WERI-Rb-1 (cell line): ENCODE measurements at regions not wholly inside any gene's neighbourhood (a gene's known extent, or its start where the extent isn't known, plus 50 kb on each side); places are given as distances from the start of the nearest gene placed in this dataset.

ENCODE experiments used
- DNase-seq: peaks from one replicate; pipeline ENCODE4 v3.0.0-alpha.2; 2020
- H3K27ac ChIP-seq: fragments of 250-450 bp; sonication (Bioruptor Pico); 2 replicates; pipeline ENCODE4 v1.5.1; 2020; ENCODE audit warnings: mild to moderate bottlenecking, moderate library complexity
- H3K27me3 ChIP-seq: fragments of 250-450 bp; sonication (Bioruptor Pico); 2 replicates; pipeline ENCODE4 v1.5.1; 2021; ENCODE audit warnings: mild to moderate bottlenecking, low read depth, moderate library complexity; ENCODE audit not compliant: insufficient read depth, severe bottlenecking
- H3K36me3 ChIP-seq: fragments of 250-450 bp; sonication (Bioruptor Pico); 2 replicates; pipeline ENCODE4 v1.5.1; 2020; ENCODE audit warnings: mild to moderate bottlenecking, moderate library complexity
- H3K4me3 ChIP-seq: 2 replicates; pipeline ENCODE4 v1.5.1; 2011; ENCODE audit warnings: low read depth, mild to moderate bottlenecking, control low read depth, low read length
- H3K9me3 ChIP-seq: fragments of 250-450 bp; sonication (Bioruptor Pico); 2 replicates; pipeline ENCODE4 v1.5.1; 2021; ENCODE audit warnings: mild to moderate bottlenecking, moderate library complexity; ENCODE audit not compliant: severe bottlenecking
- TF ChIP-seq, protein P1 (sequence below): IDR thresholded peaks from 2 replicates; pipeline ENCODE4 v1.5.1; 2011; ENCODE audit warnings: low read depth, mild to moderate bottlenecking, control low read depth, inconsistent platforms, low read length

- no peak for DNase-seq
- TF ChIP-seq, protein P1, sequence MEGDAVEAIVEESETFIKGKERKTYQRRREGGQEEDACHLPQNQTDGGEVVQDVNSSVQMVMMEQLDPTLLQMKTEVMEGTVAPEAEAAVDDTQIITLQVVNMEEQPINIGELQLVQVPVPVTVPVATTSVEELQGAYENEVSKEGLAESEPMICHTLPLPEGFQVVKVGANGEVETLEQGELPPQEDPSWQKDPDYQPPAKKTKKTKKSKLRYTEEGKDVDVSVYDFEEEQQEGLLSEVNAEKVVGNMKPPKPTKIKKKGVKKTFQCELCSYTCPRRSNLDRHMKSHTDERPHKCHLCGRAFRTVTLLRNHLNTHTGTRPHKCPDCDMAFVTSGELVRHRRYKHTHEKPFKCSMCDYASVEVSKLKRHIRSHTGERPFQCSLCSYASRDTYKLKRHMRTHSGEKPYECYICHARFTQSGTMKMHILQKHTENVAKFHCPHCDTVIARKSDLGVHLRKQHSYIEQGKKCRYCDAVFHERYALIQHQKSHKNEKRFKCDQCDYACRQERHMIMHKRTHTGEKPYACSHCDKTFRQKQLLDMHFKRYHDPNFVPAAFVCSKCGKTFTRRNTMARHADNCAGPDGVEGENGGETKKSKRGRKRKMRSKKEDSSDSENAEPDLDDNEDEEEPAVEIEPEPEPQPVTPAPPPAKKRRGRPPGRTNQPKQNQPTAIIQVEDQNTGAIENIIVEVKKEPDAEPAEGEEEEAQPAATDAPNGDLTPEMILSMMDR: no peak
Observed at GRCh38 chr18:30828700-30829099, 213.8 kb downstream of the DSC3 start.

GRCh38 chr18:30819619-30820018, 222.9 kb downstream of the DSC3 start:
- Histone ChIP-seq H3K36me3 (no peaks in the 10 kb centered on the region), H3K27ac (no peak overlapping the region), H3K27me3 (no peaks in the 10 kb centered on the region), H3K9me3 (no peaks in the 10 kb centered on the region), H3K4me3 (no peak overlapping the region)
- TF ChIP-seq, protein P1: no peak
- no peak for DNase-seq

More at GRCh38 chr18:30828700-30829099, 213.8 kb downstream of the DSC3 start:
- Histone ChIP-seq H3K4me3 (no peak overlapping the region), H3K36me3 (no peaks in the 10 kb centered on the region), H3K9me3 (no peaks in the 10 kb centered on the region), H3K27ac (no peak overlapping the region), H3K27me3 (no peaks in the 10 kb centered on the region)

- no peak overlapping the region for H3K27ac ChIP-seq
- no peak for DNase-seq
- no peaks in the 10 kb centered on the region for H3K9me3 ChIP-seq
- H3K36me3 ChIP-seq: no peaks in the 10 kb centered on the region
- no peaks in the 10 kb centered on the region for H3K27me3 ChIP-seq
- H3K4me3 ChIP-seq: no peak overlapping the region
- TF ChIP-seq, protein P1: no peak
Observed at GRCh38 chr18:30814446-30814845, 228.1 kb downstream of the DSC3 start.

- H3K4me3 ChIP-seq: no peak overlapping the region
- H3K36me3 ChIP-seq: no peaks in the 10 kb centered on the region
- H3K27ac ChIP-seq: no peak overlapping the region
- DNase-seq: no peak
- no peaks in the 10 kb centered on the region for H3K9me3 ChIP-seq
- no peaks in the 10 kb centered on the region for H3K27me3 ChIP-seq
- TF ChIP-seq, protein P1: no peak
Observed at GRCh38 chr18:30811580-30811979, 231.0 kb downstream of the DSC3 start.

GRCh38 chr18:30810580-30810979, 232.0 kb downstream of the DSC3 start:
- DNase-seq: no peak
- Histone ChIP-seq H3K27ac (no peak overlapping the region), H3K27me3 (no peaks in the 10 kb centered on the region), H3K9me3 (no peaks in the 10 kb centered on the region), H3K4me3 (no peak overlapping the region), H3K36me3 (no peaks in the 10 kb centered on the region)
- TF ChIP-seq, protein P1: no peak

GRCh38 chr18:30806823-30807222, 235.7 kb downstream of the DSC3 start:
- no peaks in the 10 kb centered on the region for H3K9me3 ChIP-seq
- no peaks in the 10 kb centered on the region for H3K36me3 ChIP-seq
- TF ChIP-seq, protein P1: no peak
- no peak for DNase-seq
- H3K27me3 ChIP-seq: no peaks in the 10 kb centered on the region
- no peak overlapping the region for H3K4me3 ChIP-seq
- no peak overlapping the region for H3K27ac ChIP-seq
